HG02884 (cell line): ENCODE measurements at regions not wholly inside any gene's neighbourhood (a gene's known extent, or its start where the extent isn't known, plus 50 kb on each side); places are given as distances from the start of the nearest gene placed in this dataset.

Source experiments
- ATAC-seq: cut with Tn5 transposase; IDR thresholded peaks from one replicate; pipeline ENCODE4 v1.9.1; 2021; ENCODE audit warnings: mild to moderate bottlenecking, moderate library complexity; ENCODE audit not compliant: unreplicated experiment

- ATAC-seq, result no peak
Observed at GRCh38 chr2:104040771-104041170, 813.1 kb upstream of the POU3F3 start.

- ATAC-seq, result no peak
Observed at GRCh38 chr2:104041351-104041750, 812.6 kb upstream of the POU3F3 start.

- ATAC-seq, result no peak
Observed at GRCh38 chr2:104043864-104044263, 810.1 kb upstream of the POU3F3 start.

GRCh38 chr2:104045071-104045470 lies 808.8 kb upstream of the POU3F3 start:
- no peak for ATAC-seq

- no peak for ATAC-seq
Observed at GRCh38 chr2:104046466-104046865, 807.4 kb upstream of the POU3F3 start.

GRCh38 chr2:104047516-104047915 lies 806.4 kb upstream of the POU3F3 start:
- no peak for ATAC-seq

GRCh38 chr2:104049438-104049837 lies 804.5 kb upstream of the POU3F3 start:
- no peak for ATAC-seq

- no peak for ATAC-seq
Observed at GRCh38 chr2:104049981-104050380, 803.9 kb upstream of the POU3F3 start.

- no peak for ATAC-seq
Observed at GRCh38 chr2:104050656-104051242, 803.2 kb upstream of the POU3F3 start.

GRCh38 chr2:104051766-104052165 lies 802.1 kb upstream of the POU3F3 start:
- no peak for ATAC-seq

GRCh38 chr2:104052356-104052755 lies 801.6 kb upstream of the POU3F3 start:
- no peak for ATAC-seq

- no peak for ATAC-seq
Observed at GRCh38 chr2:104056451-104056850, 797.5 kb upstream of the POU3F3 start.

GRCh38 chr2:104068665-104069064 lies 785.2 kb upstream of the POU3F3 start:
- no peak for ATAC-seq

- ATAC-seq, result no peak
Observed at GRCh38 chr2:104077573-104077972, 776.3 kb upstream of the POU3F3 start.

- ATAC-seq, result no peak
Observed at GRCh38 chr2:104078431-104079157, 775.3 kb upstream of the POU3F3 start.

- no peak for ATAC-seq
Observed at GRCh38 chr2:104088745-104089144, 765.2 kb upstream of the POU3F3 start.

GRCh38 chr2:104090407-104090806 lies 763.5 kb upstream of the POU3F3 start:
- ATAC-seq, result no peak

- ATAC-seq, result no peak
Observed at GRCh38 chr2:104091894-104092293, 762.0 kb upstream of the POU3F3 start.

- no peak for ATAC-seq
Observed at GRCh38 chr2:104092886-104093285, 761.0 kb upstream of the POU3F3 start.

- no peak for ATAC-seq
Observed at GRCh38 chr2:104102615-104103014, 751.3 kb upstream of the POU3F3 start.

- no peak for ATAC-seq
Observed at GRCh38 chr2:104109356-104109755, 744.6 kb upstream of the POU3F3 start.

GRCh38 chr2:104118889-104119288 lies 735.0 kb upstream of the POU3F3 start:
- ATAC-seq, result no peak

GRCh38 chr2:104120171-104120570 lies 733.7 kb upstream of the POU3F3 start:
- ATAC-seq, result no peak
